Hepatocyte (in vitro differentiated cells): ENCODE measurements at regions not wholly inside any gene's neighbourhood (a gene's known extent, or its start where the extent isn't known, plus 50 kb on each side); places are given as distances from the start of the nearest gene placed in this dataset.
"Not testable (repeated sequence)": the region's sequence is repeated elsewhere in the genome, so short reads cannot be mapped to it uniquely, and the experiment has no call there.

ENCODE experiments used
- DNase-seq: peaks from one replicate; pipeline ENCODE4 v3.0.0-alpha.2; 2016; ENCODE audit warnings: low spot score
- H2AFZ ChIP-seq: fragments of 200-600 bp; sonication (generic); 2 replicates; pipeline ENCODE4 v1.6.0; 2016; ENCODE audit warnings: antibody characterized with exemption, mild to moderate bottlenecking
- H3K27ac ChIP-seq: fragments of 200-600 bp; sonication (generic); 2 replicates; pipeline ENCODE4 v1.5.1; 2016; ENCODE audit warnings: mild to moderate bottlenecking
- H3K27me3 ChIP-seq: fragments of 200-600 bp; sonication (generic); 2 replicates; pipeline ENCODE4 v1.6.1; 2016
- H3K36me3 ChIP-seq: fragments of 200-600 bp; sonication (generic); replicated peaks from 2 replicates; pipeline ENCODE4 v1.5.1; 2016; ENCODE audit warnings: low read depth; ENCODE audit not compliant: insufficient read depth
- H3K4me1 ChIP-seq: fragments of 200-600 bp; sonication (generic); 2 replicates; pipeline ENCODE4 v1.5.1; 2016; ENCODE audit warnings: mild to moderate bottlenecking, moderate library complexity; ENCODE audit not compliant: insufficient read depth
- H3K4me2 ChIP-seq: fragments of 200-600 bp; sonication (generic); 2 replicates; pipeline ENCODE4 v1.6.0; 2016
- H3K4me3 ChIP-seq: fragments of 200-600 bp; sonication (generic); 2 replicates; pipeline ENCODE4 v1.5.1; 2016; ENCODE audit warnings: mild to moderate bottlenecking
- H3K79me2 ChIP-seq: fragments of 200-600 bp; sonication (generic); 2 replicates; pipeline ENCODE4 v1.6.0; 2017; ENCODE audit warnings: mild to moderate bottlenecking
- H3K9me2 ChIP-seq: fragments of 200-600 bp; sonication (generic); replicated peaks from 2 replicates; pipeline ENCODE4 v1.6.0; 2017; ENCODE audit warnings: mild to moderate bottlenecking; ENCODE audit not compliant: insufficient read depth
- H3K9me3 ChIP-seq: fragments of 200-600 bp; sonication (generic); 2 replicates; pipeline ENCODE4 v1.5.1; 2016; ENCODE audit warnings: low read depth, mild to moderate bottlenecking
- H4K20me1 ChIP-seq: fragments of 200-600 bp; sonication (generic); 2 replicates; pipeline ENCODE4 v1.6.0; 2016; ENCODE audit warnings: mild to moderate bottlenecking; ENCODE audit not compliant: insufficient read depth, poor library complexity, severe bottlenecking
- CTCF ChIP-seq: fragments of 200-600 bp; sonication (generic); IDR thresholded peaks from 2 replicates; pipeline ENCODE4 v1.5.1; 2016; ENCODE audit warnings: antibody characterized with exemption, mild to moderate bottlenecking; ENCODE audit not compliant: poor library complexity
- EZH2 ChIP-seq: fragments of 200-600 bp; sonication (generic); IDR thresholded peaks from 2 replicates; pipeline ENCODE4 v1.6.1; 2016; ENCODE audit warnings: antibody characterized with exemption, mild to moderate bottlenecking, borderline replicate concordance
- EZH2phosphoT487 ChIP-seq: fragments of 200-600 bp; sonication (generic); IDR thresholded peaks from one replicate; pipeline ENCODE4 v1.6.1; 2018; ENCODE audit warnings: antibody characterized with exemption, mild to moderate bottlenecking, low read depth, moderate library complexity; ENCODE audit not compliant: unreplicated experiment, severe bottlenecking
- WGBS: methylation state at CpG from one replicate; pipeline ENCODE4 v1.1.6; 2016; ENCODE audit warnings: low lambda C conversion rate; ENCODE audit errors: missing lambda C conversion rate; 5-methylcytosine and 5-hydroxymethylcytosine counted together

GRCh38 chr12:66756631-66757030, 77.8 kb upstream of the GRIP1 start:
- Histone ChIP-seq H2AFZ (no peak overlapping the region), H3K27me3 (no peaks in the 10 kb centered on the region), H3K27ac (no peak overlapping the region), H3K4me3 (no peak overlapping the region), H4K20me1 (no peaks in the 10 kb centered on the region), H3K9me3 (no peaks in the 10 kb centered on the region), H3K4me2 (no peak overlapping the region), H3K9me2 (no peaks in the 10 kb centered on the region), H3K79me2 (no peaks in the 10 kb centered on the region), H3K4me1 (no peaks in the 10 kb centered on the region), H3K36me3 (no peaks in the 10 kb centered on the region)
- DNase-seq: no peak
- TF ChIP-seq EZH2phosphoT487: no peak
- TF ChIP-seq EZH2: no peak
- TF ChIP-seq CTCF: no peak
- WGBS: 92% methylated on average over 1 of the region's 1 CpG

GRCh38 chr12:66760122-66760521, 81.2 kb upstream of the GRIP1 start:
- H3K4me3 ChIP-seq, H3K9me2 ChIP-seq, DNase-seq, H3K27ac ChIP-seq, H3K9me3 ChIP-seq, H2AFZ ChIP-seq, H3K4me2 ChIP-seq, H4K20me1 ChIP-seq, H3K36me3 ChIP-seq, H3K4me1 ChIP-seq, H3K27me3 ChIP-seq, H3K79me2 ChIP-seq: not testable (repeated sequence)
- WGBS: 95% methylated on average over 4 of the region's 4 CpGs

GRCh38 chr12:66763467-66763866, 84.6 kb upstream of the GRIP1 start:
- no peaks in the 10 kb centered on the region for H3K9me2 ChIP-seq
- H3K4me1 ChIP-seq: no peaks in the 10 kb centered on the region
- H3K9me3 ChIP-seq: no peaks in the 10 kb centered on the region
- H3K27ac ChIP-seq: no peak overlapping the region
- no peak overlapping the region for H2AFZ ChIP-seq
- TF ChIP-seq EZH2 (no peak), CTCF (no peak), EZH2phosphoT487 (no peak)
- DNase-seq: no peak
- no peak overlapping the region for H3K4me3 ChIP-seq
- no peaks in the 10 kb centered on the region for H4K20me1 ChIP-seq
- 67% methylated on average over 4 of the region's 4 CpGs for WGBS
- no peaks in the 10 kb centered on the region for H3K27me3 ChIP-seq
- H3K79me2 ChIP-seq: no peaks in the 10 kb centered on the region
- H3K36me3 ChIP-seq: no peaks in the 10 kb centered on the region
- H3K4me2 ChIP-seq: no peak overlapping the region

- Histone ChIP-seq H3K27ac (no peak overlapping the region), H3K4me2 (no peak overlapping the region), H3K9me2 (no peaks in the 10 kb centered on the region), H3K79me2 (no peaks in the 10 kb centered on the region), H3K4me3 (no peak overlapping the region), H3K4me1 (no peaks in the 10 kb centered on the region), H2AFZ (no peak overlapping the region), H3K9me3 (no peaks in the 10 kb centered on the region), H3K27me3 (no peaks in the 10 kb centered on the region), H4K20me1 (no peaks in the 10 kb centered on the region), H3K36me3 (no peaks in the 10 kb centered on the region)
- TF ChIP-seq EZH2phosphoT487: no peak
- TF ChIP-seq EZH2: no peak
- no peak for TF ChIP-seq CTCF
- WGBS: 92% methylated on average over 1 of the region's 1 CpG
- DNase-seq: no peak
These were observed 86.3 kb upstream of the GRIP1 start for GRCh38 chr12:66765204-66765603.
